HG03469 (cell line): ENCODE measurements at regions not wholly inside any gene's neighbourhood (a gene's known extent, or its start where the extent isn't known, plus 50 kb on each side); places are given as distances from the start of the nearest gene placed in this dataset.

Experiments used
- ATAC-seq: cut with Tn5 transposase; IDR thresholded peaks from one replicate; pipeline ENCODE4 v1.9.1; 2021; ENCODE audit warnings: mild to moderate bottlenecking, moderate library complexity, moderate number of reproducible peaks; ENCODE audit not compliant: unreplicated experiment

- no peak for ATAC-seq
Measured at GRCh38 chr21:29228306-29228705, 70.4 kb upstream of the BACH1 start.

DNA sequence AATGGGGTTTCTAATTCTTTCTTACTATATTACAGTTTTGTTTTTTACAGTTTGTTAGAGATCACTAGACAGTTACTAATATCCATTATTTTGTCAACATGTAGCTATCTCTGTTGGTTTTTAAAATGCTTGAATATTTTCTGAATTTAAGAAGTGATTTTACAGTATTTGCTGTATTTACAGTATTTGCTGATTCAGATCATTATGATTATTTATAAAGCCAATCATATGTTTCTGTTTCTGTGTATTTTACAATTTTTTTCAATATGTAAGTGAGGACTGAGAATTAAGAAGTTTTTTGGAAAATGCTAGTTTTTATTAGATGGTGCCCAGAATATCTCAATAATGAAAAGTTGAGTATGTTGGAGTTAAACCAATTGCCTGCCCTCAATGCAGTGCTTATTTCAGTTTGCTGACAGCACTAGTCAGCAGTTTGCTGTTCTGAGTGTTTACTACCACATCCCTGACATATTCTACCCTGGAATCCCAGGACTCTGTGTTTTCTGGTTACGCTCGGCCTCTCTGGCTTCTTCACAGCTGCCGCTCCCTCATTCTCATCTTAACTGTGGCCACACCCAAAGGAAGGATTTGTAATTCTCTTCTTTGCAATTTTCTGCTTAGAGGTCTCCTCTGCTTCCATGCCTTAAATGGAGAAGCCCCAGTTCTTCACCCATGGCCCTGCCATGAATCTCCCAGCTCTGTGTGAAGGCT, 68.0 kb upstream of the BACH1 start:
- ATAC-seq, result no peak

GRCh38 chr21:29231756-29232529, 66.8 kb upstream of the BACH1 start:
- ATAC-seq, result no peak

DNA sequence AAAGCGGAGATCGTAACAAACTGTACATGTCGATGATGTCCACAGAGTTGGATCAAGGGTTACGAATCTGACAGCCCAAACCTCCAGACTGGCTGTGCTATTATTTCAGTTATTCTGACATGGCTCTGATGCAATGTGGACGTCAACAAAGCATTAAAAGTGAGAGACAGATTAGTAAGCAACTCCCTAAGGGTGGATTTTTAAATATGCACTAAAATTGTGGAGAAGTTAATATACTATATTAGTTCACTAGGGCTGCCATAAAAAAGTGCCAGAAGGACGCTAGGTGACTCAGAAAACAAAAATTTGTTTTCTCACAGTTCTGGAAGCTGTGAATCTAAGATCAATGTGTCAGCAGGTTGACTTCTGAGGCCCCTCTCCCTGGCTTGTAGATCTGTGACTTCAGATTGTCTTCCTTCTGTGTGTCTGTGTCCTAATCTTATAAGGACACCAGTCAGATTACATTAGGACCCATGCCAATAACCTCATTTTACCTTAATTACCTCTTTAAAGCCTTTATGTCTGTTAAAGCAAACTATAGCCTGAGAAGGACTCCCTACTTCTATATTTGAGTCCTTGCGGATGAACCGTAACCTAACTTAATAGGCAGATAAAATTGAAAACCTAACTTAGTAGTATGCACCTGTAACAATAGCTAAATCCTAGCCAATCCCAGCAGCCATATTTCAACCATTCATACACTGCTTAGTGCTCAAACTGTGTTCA, 66.0 kb upstream of the BACH1 start:
- no peak for ATAC-seq

GRCh38 chr21:29233256-29233546, 65.5 kb upstream of the BACH1 start:
- no peak for ATAC-seq

DNA sequence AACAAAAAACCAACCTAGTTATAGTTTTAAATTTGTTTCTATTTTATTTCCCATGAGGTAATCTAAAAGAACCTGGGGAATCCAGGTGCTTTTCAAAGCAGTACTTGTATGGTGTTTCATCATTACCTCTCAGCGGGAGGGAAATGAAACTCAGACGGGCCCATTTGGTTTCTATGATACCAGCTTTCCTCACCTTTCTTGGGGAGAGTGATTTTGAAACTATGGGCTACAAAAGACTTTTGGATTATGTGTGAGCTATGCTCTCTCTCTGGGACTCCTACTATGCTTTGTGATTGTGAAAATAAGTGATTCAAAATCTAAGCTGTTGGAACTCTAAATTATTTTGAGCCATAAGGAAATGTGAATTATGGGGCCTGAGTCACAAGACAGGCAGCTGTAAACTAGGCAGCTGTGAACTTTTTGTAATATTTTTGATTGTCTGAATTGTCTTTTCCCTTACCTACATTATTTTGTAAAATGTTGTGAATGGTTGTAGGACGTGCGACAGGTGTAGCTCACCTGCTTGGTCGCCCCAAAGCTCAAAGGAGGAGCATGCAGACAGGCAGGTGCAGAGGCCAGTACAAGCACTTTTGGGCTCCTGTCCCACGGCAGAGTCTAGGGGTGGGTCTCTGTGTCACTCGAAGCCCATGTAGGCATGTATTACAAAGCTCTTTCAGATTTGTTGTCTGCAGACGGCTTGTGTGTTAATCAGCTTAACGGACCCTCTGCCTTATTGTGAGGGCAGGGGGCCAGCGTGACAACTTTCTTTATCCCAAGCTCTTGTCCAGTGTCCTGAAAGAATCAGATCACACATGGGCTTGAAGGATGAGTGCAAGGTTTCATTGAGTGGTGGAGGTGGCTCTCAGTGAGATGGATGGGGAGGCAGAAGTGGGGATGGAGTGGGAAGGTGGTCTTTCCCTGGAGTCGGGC, 64.8 kb upstream of the BACH1 start:
- peak; percentile 48 for ATAC-seq

DNA sequence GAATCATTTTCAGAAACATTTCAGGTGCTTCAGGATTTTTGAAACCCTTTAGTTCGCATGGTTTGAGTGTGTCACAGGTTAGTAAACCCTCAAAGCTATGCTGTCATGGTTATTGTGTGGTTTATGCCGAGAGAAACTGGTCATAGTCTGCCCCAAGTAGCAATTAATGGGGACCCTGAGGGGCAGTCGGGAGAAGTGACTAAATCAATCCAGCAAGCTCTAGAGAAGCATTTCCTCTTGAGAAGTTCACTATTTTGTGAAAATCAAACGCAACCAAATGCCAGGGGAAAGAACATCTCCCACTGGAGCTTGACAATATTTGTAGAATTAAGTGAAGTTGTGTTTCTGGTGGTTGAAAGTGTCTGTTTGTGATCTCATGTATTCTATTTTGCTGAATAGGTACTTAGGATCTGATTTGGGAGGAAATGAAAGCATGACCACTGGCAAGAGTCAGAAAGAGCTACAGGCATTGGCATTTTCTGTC, 63.0 kb upstream of the BACH1 start:
- ATAC-seq, result peak; percentile 43

DNA sequence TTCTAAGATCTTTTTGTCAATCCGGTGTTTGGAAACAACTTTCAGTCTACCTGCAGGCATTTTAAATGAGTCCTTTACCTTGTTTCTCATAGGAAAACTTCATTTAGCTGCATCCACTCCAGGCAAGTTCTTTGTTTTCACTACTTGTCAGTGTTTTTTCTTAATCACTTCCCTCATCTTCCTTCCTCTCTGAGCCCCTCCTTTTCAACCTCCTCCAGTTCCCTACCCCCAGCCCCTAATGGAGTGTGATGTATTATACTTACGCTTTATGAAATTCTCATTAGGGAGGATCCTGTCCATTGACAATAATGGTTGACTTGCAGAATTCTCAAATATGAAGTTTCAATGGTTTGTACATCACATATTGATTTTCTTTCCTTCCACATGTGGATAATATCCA, 62.5 kb upstream of the BACH1 start:
- no peak for ATAC-seq

DNA sequence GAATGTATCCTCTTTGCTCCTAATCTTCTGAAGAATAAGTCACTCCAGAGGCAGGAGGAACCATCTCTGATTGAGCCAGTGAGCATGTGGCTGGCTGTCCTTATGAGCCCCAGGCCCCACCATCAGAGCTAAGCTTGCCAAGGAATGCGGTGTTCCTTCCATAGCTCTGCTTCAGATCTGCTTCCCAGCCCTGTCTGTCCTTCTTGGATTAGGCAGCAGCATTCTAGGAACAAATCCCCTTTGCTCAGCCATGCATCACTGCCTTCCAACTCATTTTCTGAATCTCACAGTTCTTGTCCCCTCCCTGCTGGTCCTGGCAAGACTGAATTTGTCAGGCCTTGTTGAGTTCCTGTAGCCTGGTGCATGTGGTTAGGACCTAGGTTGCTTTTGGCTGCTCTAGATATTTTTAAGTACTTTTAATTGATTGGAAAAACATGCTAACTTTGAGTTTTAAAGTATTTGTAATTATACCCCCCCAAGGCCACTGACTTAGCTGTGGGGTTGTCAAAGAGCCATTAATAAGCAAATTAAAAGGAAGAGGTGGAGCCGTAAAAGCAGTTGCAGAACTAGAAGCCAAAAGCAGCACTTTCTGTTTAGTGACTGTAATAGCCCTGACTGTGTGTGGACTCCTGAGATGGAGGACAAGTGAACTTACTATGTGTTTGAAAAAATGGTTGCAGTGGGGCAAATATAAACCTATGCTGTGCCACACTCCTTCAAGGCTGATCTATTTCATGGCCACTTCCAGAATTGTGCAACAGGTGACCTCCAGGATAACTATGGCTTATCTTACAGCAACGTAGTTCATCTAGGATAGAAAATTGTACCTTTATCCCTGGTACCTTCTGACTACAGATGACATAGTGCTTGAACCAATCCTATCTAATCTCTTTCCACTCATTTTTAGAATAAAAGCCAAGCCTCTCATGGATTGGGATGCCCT, 61.3 kb upstream of the BACH1 start:
- no peak for ATAC-seq

DNA sequence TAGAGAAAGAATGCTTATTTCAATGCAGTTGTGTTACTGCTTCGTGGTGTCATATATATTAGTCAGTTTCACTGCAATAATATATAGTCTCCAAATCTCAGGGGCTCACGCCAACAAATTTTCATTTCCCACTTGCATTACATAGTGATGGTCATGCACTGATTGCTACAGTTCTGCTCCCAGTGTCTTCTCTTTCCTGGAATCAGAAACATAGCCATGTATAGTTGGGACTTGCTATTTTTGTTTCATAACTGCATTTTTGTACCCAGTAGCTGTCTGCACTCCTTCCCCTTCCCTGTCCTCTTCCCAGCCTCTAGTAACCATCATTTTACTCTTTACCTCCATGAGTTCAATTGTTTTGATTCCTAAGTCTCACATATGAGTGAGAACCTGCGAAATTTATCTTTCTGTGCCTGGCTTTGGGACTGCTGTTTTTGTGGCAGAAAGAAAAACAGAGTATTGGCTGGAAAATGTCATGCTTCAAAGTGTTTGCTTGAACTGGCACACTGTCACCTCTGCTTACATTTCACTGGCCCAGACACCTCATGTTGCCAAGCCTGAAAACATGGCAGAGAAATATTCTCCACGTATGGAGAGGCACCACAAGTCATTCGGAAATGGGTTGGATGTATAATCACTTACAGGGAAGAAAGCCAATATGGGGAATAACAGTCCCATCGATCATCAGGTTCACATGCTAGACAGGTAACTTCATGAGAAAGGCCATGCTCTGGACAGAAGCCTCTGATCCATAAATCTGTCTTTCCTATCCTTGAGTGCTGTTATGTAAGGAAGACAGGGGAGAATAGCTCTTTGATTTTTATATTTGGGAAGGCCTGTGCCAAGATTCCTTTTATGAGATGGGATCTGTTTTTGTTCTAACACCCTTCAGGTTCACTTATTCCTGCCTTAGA, 60.4 kb upstream of the BACH1 start:
- no peak for ATAC-seq

- ATAC-seq, result no peak
Measured at GRCh38 chr21:29238967-29239290, 59.8 kb upstream of the BACH1 start.

DNA sequence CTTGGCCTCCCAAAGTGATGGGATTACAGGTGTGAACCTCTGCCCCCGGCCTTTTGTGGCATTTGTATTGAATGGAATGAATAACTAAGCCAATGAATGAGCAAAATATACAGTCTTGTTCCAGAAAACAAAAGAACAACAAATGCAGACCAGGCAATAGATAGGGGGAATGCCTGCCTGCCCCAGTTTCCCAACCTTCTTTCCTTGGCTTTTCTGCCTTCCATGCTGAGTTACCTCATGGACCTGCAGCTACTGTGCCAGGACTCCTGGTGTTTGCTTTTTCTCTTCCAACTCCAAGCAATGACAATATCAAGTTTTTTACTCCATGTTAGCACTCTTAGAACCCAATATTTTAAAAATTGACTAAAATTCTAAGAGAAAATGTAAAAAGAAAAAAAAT, 58.6 kb upstream of the BACH1 start:
- no peak for ATAC-seq

DNA sequence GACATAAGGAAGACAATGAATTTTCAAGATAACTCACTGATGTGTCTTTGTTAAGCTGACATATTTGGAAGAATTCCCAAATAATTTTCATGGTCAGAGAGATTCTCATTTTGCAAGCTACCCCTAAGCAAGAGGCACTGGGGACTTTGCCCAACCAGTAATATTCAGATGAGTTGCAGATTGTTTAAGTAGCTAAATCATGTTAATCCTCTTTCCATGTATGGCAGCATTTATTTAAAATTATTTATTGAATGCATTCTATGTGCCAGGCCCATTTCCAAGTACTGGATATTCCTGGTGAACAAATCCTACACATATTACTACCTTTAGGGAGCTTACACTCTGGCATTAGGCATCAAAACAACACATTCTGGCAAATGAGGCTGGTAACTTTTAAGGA, 56.5 kb upstream of the BACH1 start:
- no peak for ATAC-seq

GRCh38 chr21:29243188-29243587, 55.5 kb upstream of the BACH1 start:
- ATAC-seq, result no peak

- peak; percentile 56 for ATAC-seq
Measured at GRCh38 chr21:29245104-29245643, 53.5 kb upstream of the BACH1 start.

DNA sequence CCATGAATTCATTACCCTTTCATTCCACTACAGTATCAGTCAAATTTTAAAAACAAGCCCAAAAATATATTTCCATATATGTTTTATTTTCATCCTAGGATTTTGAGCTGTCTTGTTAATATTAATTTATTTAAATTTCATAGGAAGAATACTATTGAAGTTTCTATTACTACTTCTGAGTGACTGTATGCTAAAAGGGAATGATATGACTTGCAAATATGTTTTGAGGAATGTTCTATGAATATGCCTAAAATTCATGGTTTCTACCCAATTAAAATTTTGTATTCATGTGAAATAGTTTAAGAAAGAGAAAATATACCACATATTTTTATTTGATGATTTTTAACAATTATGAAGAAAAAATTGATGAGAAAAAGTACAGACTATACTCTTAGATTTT, 52.9 kb upstream of the BACH1 start:
- no peak for ATAC-seq

GRCh38 chr21:29246614-29247013, 52.1 kb upstream of the BACH1 start:
- no peak for ATAC-seq

DNA sequence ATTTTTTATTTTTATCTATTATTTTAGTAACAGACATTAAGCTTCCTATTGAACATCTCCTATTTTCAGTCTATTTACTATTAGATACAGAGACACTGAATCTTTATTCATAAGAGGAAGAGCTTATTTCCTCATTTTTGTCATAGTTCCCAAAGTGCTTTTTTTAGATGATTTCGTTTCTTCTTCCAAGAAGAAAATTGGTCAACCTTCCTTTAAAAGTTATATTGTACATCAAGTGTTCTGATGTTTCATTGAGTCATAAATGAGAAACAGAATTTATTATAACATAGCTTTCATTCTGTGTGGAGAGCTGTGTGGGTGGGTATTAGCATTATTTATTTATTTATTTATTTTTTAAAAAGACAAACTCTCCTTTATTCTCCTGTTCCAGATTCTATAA, 50.6 kb upstream of the BACH1 start:
- ATAC-seq, result no peak
